ENCODE measurements at regions not wholly inside any gene's neighbourhood (a gene's known extent, or its start where the extent isn't known, plus 50 kb on each side); places are given as distances from the start of the nearest gene placed in this dataset.

DNA sequence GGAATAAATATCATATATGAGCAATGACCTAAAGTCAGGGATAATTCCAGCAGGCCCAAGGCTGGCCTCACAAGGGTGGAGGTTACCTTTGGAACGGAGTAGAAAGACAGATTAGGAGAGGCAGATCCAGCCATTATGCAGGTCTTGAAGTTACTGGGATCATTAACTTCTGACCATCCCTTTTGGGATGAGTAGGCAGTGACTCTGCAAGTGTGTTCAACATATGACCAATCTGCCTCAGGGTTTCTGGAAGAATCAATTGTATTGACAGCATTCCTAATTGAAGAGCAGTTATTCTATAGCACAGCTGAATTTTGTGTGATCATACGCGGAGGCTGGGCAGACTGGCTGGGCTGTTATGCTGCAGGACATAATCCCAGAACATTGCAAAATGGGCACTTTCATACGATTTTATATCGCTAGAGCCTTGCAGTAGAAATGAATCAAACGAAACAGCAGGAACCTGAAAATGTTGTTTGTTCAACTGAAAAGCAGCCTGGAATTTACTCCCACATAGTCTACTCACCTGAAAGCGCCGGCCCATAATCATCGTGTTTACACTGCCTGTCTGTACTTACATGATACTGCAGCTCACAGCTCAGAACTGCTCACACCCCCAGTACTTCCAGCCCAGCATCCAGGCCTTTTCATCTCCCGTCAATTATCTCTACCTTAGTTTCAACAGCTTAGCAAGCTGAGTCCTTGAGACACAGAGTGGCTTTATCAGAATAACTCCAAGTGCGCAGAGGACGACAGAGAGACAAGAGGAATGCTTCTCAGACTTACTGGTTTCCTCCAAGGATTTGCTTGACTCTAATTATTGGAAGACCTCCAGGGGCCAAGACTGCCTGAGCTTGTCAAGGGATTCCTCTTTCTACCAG lies 556.1 kb downstream of the EFNB2 start:
- no peak for TF ChIP-seq CTCF (IDR thresholded peaks at IDR 0.05)
- no peak for TF ChIP-seq POLR2A (IDR thresholded peaks at IDR 0.05)
